ENCODE measurements at regions not wholly inside any gene's neighbourhood (a gene's known extent, or its start where the extent isn't known, plus 50 kb on each side); places are given as distances from the start of the nearest gene placed in this dataset.

- DNase-seq, result no peak
- Histone ChIP-seq H3K4me3 (ENCODE audit: low read depth, low read length) (no peak overlapping the region), H3K4me1 (no peaks in the 10 kb centered on the region), H3K27me3 (replicated peaks; ENCODE audit: control insufficient read depth, insufficient read depth, low read length) (no peaks in the 10 kb centered on the region), H3K36me3 (ENCODE audit: control insufficient read depth, insufficient read depth, low read length) (no peaks in the 10 kb centered on the region), H3K9me3 (peaks cover 7% of the 10 kb centered on the region; the same call in 1 of the 2 replicates)
- no peak for TF ChIP-seq CTCF (IDR thresholded peaks at IDR 0.05; ENCODE audit: insufficient read depth in 1 of 2, low read depth in 1 of 2, low read length in 1 of 2, severe bottlenecking in 1 of 2, unreplicated experiment in 1 of 2)
- Mint-ChIP-seq H3K4me3 (ENCODE audit: unreplicated experiment) (no peak overlapping the region), H3K27ac (ENCODE audit: unreplicated experiment) (no peak overlapping the region), H3K9me3 (ENCODE audit: unreplicated experiment) (no peaks in the 10 kb centered on the region), H3K27me3 (ENCODE audit: insufficient read depth, unreplicated experiment) (peaks cover 3% of the 10 kb centered on the region), H3K4me1 (ENCODE audit: low read depth, unreplicated experiment) (no peaks in the 10 kb centered on the region), H3K36me3 (ENCODE audit: insufficient read depth, unreplicated experiment) (no peaks in the 10 kb centered on the region)
- POLR2A ChIA-PET, result no interaction called here
- CTCF ChIA-PET, result no interaction called here
- BruUV-seq (replicated peaks), result no TSS peak
- intact Hi-C loops (cut with micrococcal nuclease; ENCODE audit: unreplicated experiment), result no loop called here
Observed at GRCh38 chr5:17719592-17719991, 85.3 kb downstream of the TAF11L14 start.

- Mint-ChIP-seq H3K27ac (ENCODE audit: unreplicated experiment) (no peak overlapping the region), H3K4me3 (ENCODE audit: unreplicated experiment) (no peak overlapping the region), H3K27me3 (ENCODE audit: insufficient read depth, unreplicated experiment) (peaks cover 3% of the 10 kb centered on the region), H3K36me3 (ENCODE audit: insufficient read depth, unreplicated experiment) (no peaks in the 10 kb centered on the region), H3K4me1 (ENCODE audit: low read depth, unreplicated experiment) (no peaks in the 10 kb centered on the region), H3K9me3 (ENCODE audit: unreplicated experiment) (no peaks in the 10 kb centered on the region)
- no peak for DNase-seq
- ChIA-PET CTCF (no interaction called here), POLR2A (no interaction called here)
- intact Hi-C loops (cut with micrococcal nuclease; ENCODE audit: unreplicated experiment), result no loop called here
- TF ChIP-seq CTCF (IDR thresholded peaks at IDR 0.05; ENCODE audit: insufficient read depth in 1 of 2, low read depth in 1 of 2, low read length in 1 of 2, severe bottlenecking in 1 of 2, unreplicated experiment in 1 of 2), result no peak
- Histone ChIP-seq H3K27me3 (replicated peaks; ENCODE audit: control insufficient read depth, insufficient read depth, low read length) (no peaks in the 10 kb centered on the region), H3K4me3 (ENCODE audit: low read depth, low read length) (no peak overlapping the region), H3K4me1 (no peaks in the 10 kb centered on the region), H3K9me3 (peaks cover 3% of the 10 kb centered on the region; the same call in 1 of the 2 replicates), H3K36me3 (ENCODE audit: control insufficient read depth, insufficient read depth, low read length) (no peaks in the 10 kb centered on the region)
- BruUV-seq (replicated peaks), result no TSS peak
Observed at GRCh38 chr5:17720071-17720470, 85.8 kb downstream of the TAF11L14 start.

- Mint-ChIP-seq H3K27ac (ENCODE audit: unreplicated experiment) (no peak overlapping the region), H3K4me1 (ENCODE audit: low read depth, unreplicated experiment) (no peaks in the 10 kb centered on the region), H3K4me3 (ENCODE audit: unreplicated experiment) (no peak overlapping the region), H3K36me3 (ENCODE audit: insufficient read depth, unreplicated experiment) (no peaks in the 10 kb centered on the region), H3K9me3 (ENCODE audit: unreplicated experiment) (no peaks in the 10 kb centered on the region), H3K27me3 (ENCODE audit: insufficient read depth, unreplicated experiment) (peaks cover 3% of the 10 kb centered on the region)
- no peaks in the 10 kb centered on the region for H3K36me3 ChIP-seq (ENCODE audit: control insufficient read depth, insufficient read depth, low read length)
- no peaks in the 10 kb centered on the region for H3K27me3 ChIP-seq (replicated peaks; ENCODE audit: control insufficient read depth, insufficient read depth, low read length)
- intact Hi-C loops (cut with micrococcal nuclease; ENCODE audit: unreplicated experiment), result no loop called here
- CTCF ChIA-PET, result no interaction called here
- H3K4me3 ChIP-seq (ENCODE audit: low read depth, low read length), result no peak overlapping the region
- H3K4me1 ChIP-seq, result no peaks in the 10 kb centered on the region
- no peak for TF ChIP-seq CTCF (IDR thresholded peaks at IDR 0.05; ENCODE audit: insufficient read depth in 1 of 2, low read depth in 1 of 2, low read length in 1 of 2, severe bottlenecking in 1 of 2, unreplicated experiment in 1 of 2)
- no peaks in the 10 kb centered on the region for H3K9me3 ChIP-seq
- no peak for DNase-seq
- POLR2A ChIA-PET, result no interaction called here
- no TSS peak for BruUV-seq (replicated peaks)
Observed at GRCh38 chr5:17723876-17724275, 89.6 kb downstream of the TAF11L14 start.
